ENCODE measurements at regions not wholly inside any gene's neighbourhood (a gene's known extent, or its start where the extent isn't known, plus 50 kb on each side); places are given as distances from the start of the nearest gene placed in this dataset.

- TF ChIP-seq, protein P1, sequence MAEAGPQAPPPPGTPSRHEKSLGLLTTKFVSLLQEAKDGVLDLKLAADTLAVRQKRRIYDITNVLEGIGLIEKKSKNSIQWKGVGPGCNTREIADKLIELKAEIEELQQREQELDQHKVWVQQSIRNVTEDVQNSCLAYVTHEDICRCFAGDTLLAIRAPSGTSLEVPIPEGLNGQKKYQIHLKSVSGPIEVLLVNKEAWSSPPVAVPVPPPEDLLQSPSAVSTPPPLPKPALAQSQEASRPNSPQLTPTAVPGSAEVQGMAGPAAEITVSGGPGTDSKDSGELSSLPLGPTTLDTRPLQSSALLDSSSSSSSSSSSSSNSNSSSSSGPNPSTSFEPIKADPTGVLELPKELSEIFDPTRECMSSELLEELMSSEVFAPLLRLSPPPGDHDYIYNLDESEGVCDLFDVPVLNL (CRISPR knock-in tag; IDR thresholded peaks at IDR 0.05; ENCODE audit: borderline replicate concordance, low read depth) = no peak
- TF ChIP-seq ZNF425 (CRISPR knock-in tag; conservative IDR thresholded peaks at IDR 0.05) = no peak
- TF ChIP-seq, protein P2, sequence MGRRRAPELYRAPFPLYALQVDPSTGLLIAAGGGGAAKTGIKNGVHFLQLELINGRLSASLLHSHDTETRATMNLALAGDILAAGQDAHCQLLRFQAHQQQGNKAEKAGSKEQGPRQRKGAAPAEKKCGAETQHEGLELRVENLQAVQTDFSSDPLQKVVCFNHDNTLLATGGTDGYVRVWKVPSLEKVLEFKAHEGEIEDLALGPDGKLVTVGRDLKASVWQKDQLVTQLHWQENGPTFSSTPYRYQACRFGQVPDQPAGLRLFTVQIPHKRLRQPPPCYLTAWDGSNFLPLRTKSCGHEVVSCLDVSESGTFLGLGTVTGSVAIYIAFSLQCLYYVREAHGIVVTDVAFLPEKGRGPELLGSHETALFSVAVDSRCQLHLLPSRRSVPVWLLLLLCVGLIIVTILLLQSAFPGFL (CRISPR knock-in tag; IDR thresholded peaks at IDR 0.05; ENCODE audit: borderline replicate concordance) = no peak
- TF ChIP-seq AFF4 (CRISPR knock-in tag; IDR thresholded peaks at IDR 0.05; ENCODE audit: borderline replicate concordance) = no peak
Observed at GRCh38 chr2:199015072-199015471, 442.7 kb downstream of the SATB2 start (continued).

DNA sequence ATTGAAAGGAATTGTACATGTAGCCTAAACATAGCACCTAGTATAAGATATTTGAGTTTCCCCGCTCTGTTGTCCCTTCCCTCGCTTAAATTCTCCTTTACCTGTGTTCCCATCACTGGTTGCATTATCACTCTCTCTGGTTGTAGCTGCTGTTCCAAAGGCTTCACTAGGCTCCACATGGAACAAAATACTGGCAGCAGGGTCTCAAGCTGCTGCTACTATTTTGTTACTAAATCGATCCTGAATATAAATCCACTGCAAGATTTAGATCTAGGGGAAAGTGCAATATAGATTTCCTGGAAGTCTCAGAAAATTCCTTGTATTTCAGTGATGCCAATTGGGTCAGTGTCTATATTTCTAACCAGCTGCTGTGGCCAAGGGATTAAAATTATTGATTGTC, 443.5 kb downstream of the SATB2 start:
- no peak overlapping the region for H3K27ac Mint-ChIP-seq
- peaks cover 3% of the 10 kb centered on the region; the same call in 1 of the 2 replicates for H3K36me3 Mint-ChIP-seq
- DNase-seq (ENCODE audit: low spot score) (no peak), ATAC-seq (no peak)
- peaks cover 14% of the 10 kb centered on the region; the same call in 1 of the 2 replicates for H3K4me1 Mint-ChIP-seq
- CTCF ChIA-PET = no interaction called here
- H3K4me3 Mint-ChIP-seq = no peak overlapping the region
- H3K27me3 Mint-ChIP-seq (ENCODE audit: low read depth) = no peaks in the 10 kb centered on the region
- peaks cover 14% of the 10 kb centered on the region for H3K9me3 Mint-ChIP-seq
- POLR2A ChIA-PET = no interaction called here
- TF ChIP-seq, protein P3, sequence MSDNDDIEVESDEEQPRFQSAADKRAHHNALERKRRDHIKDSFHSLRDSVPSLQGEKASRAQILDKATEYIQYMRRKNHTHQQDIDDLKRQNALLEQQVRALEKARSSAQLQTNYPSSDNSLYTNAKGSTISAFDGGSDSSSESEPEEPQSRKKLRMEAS (CRISPR knock-in tag; IDR thresholded peaks at IDR 0.05) = no peak
- TF ChIP-seq ZNF396 (CRISPR knock-in tag; IDR thresholded peaks at IDR 0.05; ENCODE audit: borderline replicate concordance) (no peak), MXD4 (CRISPR knock-in tag; IDR thresholded peaks at IDR 0.05; ENCODE audit: borderline replicate concordance) (no peak), ZNF138 (CRISPR knock-in tag; conservative IDR thresholded peaks at IDR 0.05) (no peak), ZNF512 (CRISPR knock-in tag; IDR thresholded peaks at IDR 0.05; ENCODE audit: borderline replicate concordance) (no peak), NFATC4 (CRISPR knock-in tag; IDR thresholded peaks at IDR 0.05) (no peak), CREB1 (CRISPR knock-in tag; IDR thresholded peaks at IDR 0.05) (no peak), AFF4 (CRISPR knock-in tag; IDR thresholded peaks at IDR 0.05; ENCODE audit: borderline replicate concordance) (no peak), ZNF423 (CRISPR knock-in tag; IDR thresholded peaks at IDR 0.05) (no peak), ELF4 (CRISPR knock-in tag; IDR thresholded peaks at IDR 0.05; ENCODE audit: low read depth) (no peak), TEAD1 (CRISPR knock-in tag; IDR thresholded peaks at IDR 0.05) (no peak), E2F5 (CRISPR knock-in tag; IDR thresholded peaks at IDR 0.05) (no peak), NFYB (CRISPR knock-in tag; conservative IDR thresholded peaks at IDR 0.05; ENCODE audit: low read depth) (no peak), SMAD4 (CRISPR knock-in tag; IDR thresholded peaks at IDR 0.05) (no peak)
- TF ChIP-seq, protein P1 (CRISPR knock-in tag; IDR thresholded peaks at IDR 0.05; ENCODE audit: borderline replicate concordance, low read depth) = no peak

Data from WTC11 (cell line).